Pancreas (tissue), 10 donors: ENCODE measurements at regions not wholly inside any gene's neighbourhood (a gene's known extent, or its start where the extent isn't known, plus 50 kb on each side); places are given as distances from the start of the nearest gene placed in this dataset.
"Not testable (repeated sequence)": the region's sequence is repeated elsewhere in the genome, so short reads cannot be mapped to it uniquely, and the experiment has no call there.

ENCODE experiments used
- ATAC-seq, 4 donors: fragments of 200-7000 bp; cut with Tn5 transposase; one replicate each; pipeline versions ENCODE4 v1.8.0 to v1.9.1; 2020; ENCODE audit warnings: mild to moderate bottlenecking in 4 of 4, moderate library complexity in 4 of 4
- DNase-seq, 6 donors: peaks; one replicate each; pipeline ENCODE4 v3.0.0-alpha.2; 2020
- FAIRE-seq: peaks from 2 replicates; lab custom pipeline; 2012; peaks lifted over from hg19 to GRCh38; lab: Jason Lieb, UNC
- H3K27ac ChIP-seq, 4 donors: fragments of 200-600 bp; sonication (generic); 1 replicate in 3 of 4; 2 replicates in 1 of 4; pipeline versions ENCODE4 v1.5.0 to v1.8.0; 2020
- H3K27me3 ChIP-seq, 4 donors: fragments of 200-600 bp; one replicate each; pipeline ENCODE4 v1.8.0; 2021
- H3K36me3 ChIP-seq, 3 donors: fragments of 200-600 bp; sonication (generic) in 1 of 3; one replicate each; pipeline versions ENCODE4 v1.5.0 to v1.8.0; 2020 to 2021
- H3K4me1 ChIP-seq, 3 donors: fragments of 200-600 bp; one replicate each; pipeline ENCODE4 v1.8.0; 2021
- H3K4me3 ChIP-seq, 4 donors: fragments of 200-600 bp; sonication (generic) in 2 of 4; one replicate each; pipeline versions ENCODE4 v1.5.0 to v1.8.0; 2020 to 2021
- H3K9me3 ChIP-seq, 4 donors: fragments of 200-600 bp; one replicate each; pipeline ENCODE4 v1.8.0; 2021
- WGBS, 2 donors: extraction: QIAGEN DNeasy Blood & Tissue Kit; methylation state at CpG; one replicate each; pipeline ENCODE4 v1.1.7; 2013; 5-methylcytosine and 5-hydroxymethylcytosine counted together
- intact Hi-C, 3 donors: fragments of 100-400 bp; cut with DNase I; formaldehyde crosslinking; loops; one replicate each; pipeline versions ENCODE4 v1.11.1 to v1.14.2; 2022
- TF ChIP-seq, protein P1 (sequence below), 4 donors: fragments of 200-600 bp; sonication (generic) in 3 of 4; IDR thresholded peaks; one replicate each; pipeline versions ENCODE4 v1.5.0 to v1.8.0; 2021; ENCODE audit warnings: antibody characterized with exemption in 4 of 4
- donor health status: healthy with polysubstance abuse.
- donor health status: DM: no; HTN: no; CAD: no; lungs with moderate emphysema.
- donor health status: DM: no; HTN: no; CAD: no.
- donor health status: control.
- donor health status: control.
- donor health status: Bipolar disorder and iron deficiency.
- donor health status: DM: yes; HTN: yes; CAD: no.
- donor health status: DM: no; HTN: no; CAD: no.
- donor health status: DM: no; HTN: no; CAD: no.
- donor health status: DM: yes; HTN: yes; CAD: no.

DNA sequence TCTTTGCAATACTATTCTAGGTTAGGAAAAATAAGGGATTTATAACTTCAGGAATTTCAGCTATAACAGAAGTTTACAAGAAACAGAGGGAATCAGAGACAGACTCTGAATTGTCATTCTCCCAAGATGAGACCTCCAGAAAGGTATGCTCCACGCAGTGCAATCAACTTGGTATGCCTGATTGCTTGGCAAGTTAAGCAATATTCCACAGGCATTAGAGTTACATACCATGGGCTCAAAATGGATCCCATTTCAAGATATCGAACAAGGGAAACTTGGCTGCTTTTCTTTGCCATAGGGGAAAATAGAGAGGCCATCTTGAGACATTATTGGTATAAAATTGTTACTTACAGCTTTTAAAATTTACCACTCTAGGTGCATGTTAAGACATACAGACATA lies 615.6 kb upstream of the SOX9 start:
- ATAC-seq (no peak), FAIRE-seq (no peak), DNase-seq (no peak)
- TF ChIP-seq, protein P1, sequence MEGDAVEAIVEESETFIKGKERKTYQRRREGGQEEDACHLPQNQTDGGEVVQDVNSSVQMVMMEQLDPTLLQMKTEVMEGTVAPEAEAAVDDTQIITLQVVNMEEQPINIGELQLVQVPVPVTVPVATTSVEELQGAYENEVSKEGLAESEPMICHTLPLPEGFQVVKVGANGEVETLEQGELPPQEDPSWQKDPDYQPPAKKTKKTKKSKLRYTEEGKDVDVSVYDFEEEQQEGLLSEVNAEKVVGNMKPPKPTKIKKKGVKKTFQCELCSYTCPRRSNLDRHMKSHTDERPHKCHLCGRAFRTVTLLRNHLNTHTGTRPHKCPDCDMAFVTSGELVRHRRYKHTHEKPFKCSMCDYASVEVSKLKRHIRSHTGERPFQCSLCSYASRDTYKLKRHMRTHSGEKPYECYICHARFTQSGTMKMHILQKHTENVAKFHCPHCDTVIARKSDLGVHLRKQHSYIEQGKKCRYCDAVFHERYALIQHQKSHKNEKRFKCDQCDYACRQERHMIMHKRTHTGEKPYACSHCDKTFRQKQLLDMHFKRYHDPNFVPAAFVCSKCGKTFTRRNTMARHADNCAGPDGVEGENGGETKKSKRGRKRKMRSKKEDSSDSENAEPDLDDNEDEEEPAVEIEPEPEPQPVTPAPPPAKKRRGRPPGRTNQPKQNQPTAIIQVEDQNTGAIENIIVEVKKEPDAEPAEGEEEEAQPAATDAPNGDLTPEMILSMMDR (IDR thresholded peaks at IDR 0.05): no peak
- H3K27ac ChIP-seq: no peak overlapping the region
- H3K4me1 ChIP-seq: no peaks in the 10 kb centered on the region
- 75 to 84% methylated on average over 2 of the region's 2 CpGs for WGBS, 2 donors
- H3K36me3 ChIP-seq: no peaks in the 10 kb centered on the region
- no peaks in the 10 kb centered on the region for H3K27me3 ChIP-seq
- H3K9me3 ChIP-seq: no peaks in the 10 kb centered on the region
- intact Hi-C loops: no loop called here
- no peak overlapping the region for H3K4me3 ChIP-seq

DNA sequence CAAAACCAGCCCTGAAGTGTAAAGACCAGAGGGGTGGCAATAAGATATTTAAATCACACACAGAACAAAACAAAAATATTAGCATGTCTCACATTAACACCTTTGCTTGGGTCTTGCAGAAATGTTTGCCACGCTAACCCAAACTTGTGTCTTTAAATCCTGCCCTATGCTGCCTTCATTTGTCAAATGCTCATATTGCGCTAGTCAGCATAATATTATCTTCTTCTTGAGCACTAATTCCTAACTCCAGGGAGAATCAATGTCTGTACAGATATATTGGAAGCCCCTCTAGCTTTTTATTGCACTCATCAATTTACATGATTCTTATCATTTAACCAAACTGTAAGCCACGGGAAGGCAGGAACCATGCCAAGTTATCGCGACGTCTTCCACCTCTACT lies 614.8 kb upstream of the SOX9 start:
- TF ChIP-seq, protein P1 (IDR thresholded peaks at IDR 0.05): no peak
- DNase-seq: no peak
- no peaks in the 10 kb centered on the region for H3K36me3 ChIP-seq
- H3K4me1 ChIP-seq: no peaks in the 10 kb centered on the region
- FAIRE-seq: no peak
- no peak for ATAC-seq
- WGBS, 2 donors: 73 to 79% methylated on average over 6 of the region's 6 CpGs
- H3K4me3 ChIP-seq: no peak overlapping the region
- intact Hi-C loops: no loop called here
- H3K9me3 ChIP-seq: no peaks in the 10 kb centered on the region
- no peak overlapping the region for H3K27ac ChIP-seq
- H3K27me3 ChIP-seq: no peaks in the 10 kb centered on the region

DNA sequence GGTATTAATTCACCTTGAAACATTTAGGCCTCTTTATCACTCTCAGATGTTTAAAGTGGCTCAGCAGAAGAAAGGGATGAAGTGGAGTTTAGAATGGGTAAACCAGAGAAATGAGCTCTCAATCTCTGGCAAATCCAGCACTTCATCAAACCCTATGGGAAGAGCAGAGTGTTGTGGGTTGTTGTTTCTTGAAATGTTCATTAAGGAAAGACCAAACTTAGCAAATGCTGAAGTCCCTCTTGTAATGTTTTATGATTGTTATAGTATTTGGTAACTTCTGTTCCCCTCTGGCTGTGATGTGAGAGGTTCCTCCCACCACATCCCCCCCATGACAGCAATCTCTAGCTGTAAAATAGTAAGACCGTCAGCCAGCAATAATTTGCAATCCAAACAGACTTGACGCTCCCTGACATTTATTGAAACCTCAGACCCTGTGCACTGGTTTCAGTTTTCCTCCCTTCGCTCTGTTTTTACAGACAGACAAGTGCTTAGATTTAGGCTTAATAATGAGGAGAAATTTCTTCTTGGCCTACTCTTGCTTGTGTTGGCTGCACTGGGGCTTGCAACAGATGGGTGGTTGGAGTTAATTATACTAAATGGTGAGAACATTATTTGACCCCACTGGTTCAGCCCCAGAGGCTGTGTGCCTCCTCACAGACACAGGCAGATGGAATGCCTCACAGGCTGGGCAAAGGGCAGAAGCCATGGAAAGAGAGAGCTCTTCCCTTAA lies 609.4 kb upstream of the SOX9 start:
- no peaks in the 10 kb centered on the region for H3K36me3 ChIP-seq
- H3K4me1 ChIP-seq: no peaks in the 10 kb centered on the region
- H3K27me3 ChIP-seq: no peaks in the 10 kb centered on the region
- intact Hi-C loops: no loop called here
- FAIRE-seq (no peak), ATAC-seq (no peak), DNase-seq (no peak)
- WGBS, 2 donors: 92% methylated on average over 3 of the region's 3 CpGs
- H3K4me3 ChIP-seq: no peak overlapping the region
- TF ChIP-seq, protein P1 (IDR thresholded peaks at IDR 0.05): no peak
- no peaks in the 10 kb centered on the region for H3K9me3 ChIP-seq
- no peak overlapping the region for H3K27ac ChIP-seq

DNA sequence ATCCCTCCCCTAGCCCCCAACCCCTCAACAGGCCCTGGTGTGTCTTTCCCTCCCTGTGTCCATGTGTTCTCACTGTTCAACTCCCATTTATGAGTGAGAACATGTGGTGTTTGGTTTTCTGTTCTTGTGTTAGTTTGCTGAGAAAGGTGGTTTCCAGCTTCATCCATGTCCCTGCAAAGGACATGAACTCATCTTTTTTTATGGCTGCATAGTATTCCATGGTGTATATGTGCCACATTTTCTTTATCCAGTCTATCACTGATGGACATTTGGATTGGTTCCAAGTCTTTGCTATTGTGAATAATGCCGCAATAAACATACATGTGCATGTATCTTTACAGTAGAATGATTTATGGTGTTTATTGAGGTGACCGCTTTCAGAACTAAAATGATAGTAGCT lies 607.1 kb upstream of the SOX9 start:
- FAIRE-seq, H3K36me3 ChIP-seq, ATAC-seq, H3K4me1 ChIP-seq, H3K9me3 ChIP-seq, DNase-seq, H3K27ac ChIP-seq, H3K27me3 ChIP-seq, intact Hi-C loops, H3K4me3 ChIP-seq: not testable (repeated sequence)
- 95 to 96% methylated on average over 2 of the region's 2 CpGs for WGBS, 2 donors

DNA sequence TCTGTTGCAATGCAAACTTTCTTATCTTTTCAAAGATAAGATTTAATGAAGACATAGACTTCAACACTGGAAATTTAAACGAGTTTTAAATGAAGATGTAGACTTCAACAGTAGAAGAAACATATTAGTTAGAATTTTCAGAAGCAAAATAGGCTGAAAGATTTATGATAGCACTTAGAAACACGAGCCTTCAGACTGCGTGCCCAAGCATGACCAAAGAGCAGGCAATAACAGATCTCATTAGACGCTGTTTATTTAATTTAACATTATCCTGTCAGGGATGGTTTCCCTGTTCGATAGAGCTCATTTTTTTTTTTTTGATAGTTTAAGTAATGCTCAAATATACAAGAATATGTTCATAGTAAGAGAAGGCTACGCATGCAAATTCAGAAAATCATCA lies 604.7 kb upstream of the SOX9 start:
- no peak overlapping the region for H3K27ac ChIP-seq
- DNase-seq (no peak), ATAC-seq (no peak), FAIRE-seq (no peak)
- no peaks in the 10 kb centered on the region for H3K9me3 ChIP-seq
- WGBS, 2 donors: 46 to 47% methylated on average over 6 of the region's 6 CpGs
- H3K4me3 ChIP-seq: no peak overlapping the region
- no peaks in the 10 kb centered on the region for H3K36me3 ChIP-seq
- H3K27me3 ChIP-seq: no peaks in the 10 kb centered on the region
- no peaks in the 10 kb centered on the region for H3K4me1 ChIP-seq
- TF ChIP-seq, protein P1 (IDR thresholded peaks at IDR 0.05): no peak
- intact Hi-C loops: no loop called here
